Pancreas (tissue), 10 donors: ENCODE measurements at regions not wholly inside any gene's neighbourhood (a gene's known extent, or its start where the extent isn't known, plus 50 kb on each side); places are given as distances from the start of the nearest gene placed in this dataset.

ENCODE experiments used
- ATAC-seq, 4 donors: fragments of 200-7000 bp; cut with Tn5 transposase; one replicate each; pipeline versions ENCODE4 v1.8.0 to v1.9.1; 2020; ENCODE audit warnings: mild to moderate bottlenecking in 4 of 4, moderate library complexity in 4 of 4
- DNase-seq, 6 donors: peaks; one replicate each; pipeline ENCODE4 v3.0.0-alpha.2; 2020
- FAIRE-seq: peaks from 2 replicates; lab custom pipeline; 2012; peaks lifted over from hg19 to GRCh38; lab: Jason Lieb, UNC
- H3K27ac ChIP-seq, 4 donors: fragments of 200-600 bp; sonication (generic); 1 replicate in 3 of 4; 2 replicates in 1 of 4; pipeline versions ENCODE4 v1.5.0 to v1.8.0; 2020
- H3K27me3 ChIP-seq, 4 donors: fragments of 200-600 bp; one replicate each; pipeline ENCODE4 v1.8.0; 2021
- H3K36me3 ChIP-seq, 3 donors: fragments of 200-600 bp; sonication (generic) in 1 of 3; one replicate each; pipeline versions ENCODE4 v1.5.0 to v1.8.0; 2020 to 2021
- H3K4me1 ChIP-seq, 3 donors: fragments of 200-600 bp; one replicate each; pipeline ENCODE4 v1.8.0; 2021
- H3K4me3 ChIP-seq, 4 donors: fragments of 200-600 bp; sonication (generic) in 2 of 4; one replicate each; pipeline versions ENCODE4 v1.5.0 to v1.8.0; 2020 to 2021
- H3K9me3 ChIP-seq, 4 donors: fragments of 200-600 bp; one replicate each; pipeline ENCODE4 v1.8.0; 2021
- CTCF ChIP-seq, 4 donors: fragments of 200-600 bp; sonication (generic) in 3 of 4; IDR thresholded peaks; one replicate each; pipeline versions ENCODE4 v1.5.0 to v1.8.0; 2021; ENCODE audit warnings: antibody characterized with exemption in 4 of 4
- WGBS, 2 donors: extraction: QIAGEN DNeasy Blood & Tissue Kit; methylation state at CpG; one replicate each; pipeline ENCODE4 v1.1.7; 2013; 5-methylcytosine and 5-hydroxymethylcytosine counted together
- intact Hi-C, 3 donors: fragments of 100-400 bp; cut with DNase I; formaldehyde crosslinking; loops; one replicate each; pipeline versions ENCODE4 v1.11.1 to v1.14.2; 2022
- donor health status: healthy with polysubstance abuse.
- donor health status: DM: no; HTN: no; CAD: no; lungs with moderate emphysema.
- donor health status: DM: no; HTN: no; CAD: no.
- donor health status: control.
- donor health status: control.
- donor health status: Bipolar disorder and iron deficiency.
- donor health status: DM: yes; HTN: yes; CAD: no.
- donor health status: DM: no; HTN: no; CAD: no.
- donor health status: DM: no; HTN: no; CAD: no.
- donor health status: DM: yes; HTN: yes; CAD: no.

- Histone ChIP-seq H3K9me3 (no peaks in the 10 kb centered on the region), H3K27ac (no peak overlapping the region), H3K4me1 (peaks cover 0 to 5% (median 0%) of the 10 kb centered on the region in 3 donors), H3K27me3 (no peaks in the 10 kb centered on the region), H3K4me3 (no peak overlapping the region), H3K36me3 (no peaks in the 10 kb centered on the region)
- FAIRE-seq = no peak
- no peak for DNase-seq
- no peak for TF ChIP-seq CTCF (IDR thresholded peaks at IDR 0.05)
- intact Hi-C loops = no loop called here
- ATAC-seq = no peak
- WGBS, 2 donors = 58 to 72% methylated on average over 9 of the region's 9 CpGs
Observed at GRCh38 chr10:31136930-31137885, 105.5 kb upstream of the ZNF438 start.

GRCh38 chr10:31138026-31138553 lies 106.4 kb upstream of the ZNF438 start:
- 40 to 61% methylated on average over 3 of the region's 3 CpGs for WGBS, 2 donors
- intact Hi-C loops = no loop called here
- H3K4me3 ChIP-seq = no peak overlapping the region
- no peak for TF ChIP-seq CTCF (IDR thresholded peaks at IDR 0.05)
- H3K36me3 ChIP-seq = no peaks in the 10 kb centered on the region
- no peak for FAIRE-seq
- H3K4me1 ChIP-seq = peaks cover 0 to 5% (median 0%) of the 10 kb centered on the region in 3 donors
- no peak overlapping the region for H3K27ac ChIP-seq
- no peaks in the 10 kb centered on the region for H3K9me3 ChIP-seq
- no peak for ATAC-seq
- no peaks in the 10 kb centered on the region for H3K27me3 ChIP-seq
- no peak for DNase-seq

DNA sequence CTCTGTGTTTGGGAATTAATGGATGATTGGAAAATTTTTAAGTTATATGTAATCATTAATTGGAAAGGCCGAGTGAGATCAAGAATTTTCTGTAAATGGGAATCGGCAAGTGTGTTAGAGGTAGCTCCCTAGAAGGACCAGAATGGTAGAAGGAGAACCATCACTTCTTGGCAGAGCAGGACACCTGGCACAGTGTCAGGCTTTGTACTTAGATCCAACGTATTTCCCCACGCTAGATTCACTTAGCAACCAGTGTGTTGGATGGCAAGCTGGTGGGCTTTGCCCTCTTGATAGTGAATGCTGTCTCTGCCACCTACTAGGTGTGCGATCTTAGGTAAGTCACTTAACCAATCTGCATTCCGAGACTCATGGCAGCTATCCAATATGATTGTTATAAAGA lies 107.8 kb upstream of the ZNF438 start:
- DNase-seq (no peak), FAIRE-seq (no peak)
- WGBS, 2 donors = 82 to 85% methylated on average over 6 of the region's 6 CpGs

DNA sequence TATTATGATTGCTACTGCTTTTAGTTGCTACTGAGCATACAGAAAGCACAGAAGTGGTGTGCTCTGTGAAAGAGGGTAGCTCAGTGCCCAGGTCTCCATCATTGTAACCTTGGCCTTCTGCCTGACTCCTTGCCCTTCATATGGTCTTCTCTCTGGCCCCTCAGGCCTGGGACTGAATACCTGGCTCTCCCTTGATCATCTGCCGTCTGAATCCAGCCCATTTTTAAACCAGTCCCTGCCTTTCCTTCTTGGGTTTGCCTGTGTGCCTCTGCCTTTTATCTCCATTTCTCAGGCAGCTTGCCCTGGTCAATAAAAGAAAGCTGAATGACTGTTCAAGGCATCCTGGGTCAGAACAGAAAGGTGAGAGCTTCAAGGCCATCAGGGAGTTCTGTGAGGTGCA lies 109.1 kb upstream of the ZNF438 start:
- no peak for ATAC-seq
- no peaks in the 10 kb centered on the region for H3K4me1 ChIP-seq
- FAIRE-seq = no peak
- TF ChIP-seq CTCF (IDR thresholded peaks at IDR 0.05) = no peak
- intact Hi-C loops = no loop called here
- no peaks in the 10 kb centered on the region for H3K9me3 ChIP-seq
- H3K36me3 ChIP-seq = no peaks in the 10 kb centered on the region
- no peak overlapping the region for H3K4me3 ChIP-seq
- 88 to 91% methylated on average over 1 of the region's 1 CpG for WGBS, 2 donors
- no peak overlapping the region for H3K27ac ChIP-seq
- H3K27me3 ChIP-seq = no peaks in the 10 kb centered on the region
- DNase-seq = no peak

More for the DNA sequence above, 107.8 kb upstream of the ZNF438 start:
- ATAC-seq = no peak
- Histone ChIP-seq H3K9me3 (no peaks in the 10 kb centered on the region), H3K36me3 (no peaks in the 10 kb centered on the region), H3K4me1 (peaks cover 0 to 3% (median 0%) of the 10 kb centered on the region in 3 donors), H3K27me3 (no peaks in the 10 kb centered on the region), H3K4me3 (no peak overlapping the region), H3K27ac (no peak overlapping the region)
- no peak for TF ChIP-seq CTCF (IDR thresholded peaks at IDR 0.05)
- intact Hi-C loops = no loop called here

DNA sequence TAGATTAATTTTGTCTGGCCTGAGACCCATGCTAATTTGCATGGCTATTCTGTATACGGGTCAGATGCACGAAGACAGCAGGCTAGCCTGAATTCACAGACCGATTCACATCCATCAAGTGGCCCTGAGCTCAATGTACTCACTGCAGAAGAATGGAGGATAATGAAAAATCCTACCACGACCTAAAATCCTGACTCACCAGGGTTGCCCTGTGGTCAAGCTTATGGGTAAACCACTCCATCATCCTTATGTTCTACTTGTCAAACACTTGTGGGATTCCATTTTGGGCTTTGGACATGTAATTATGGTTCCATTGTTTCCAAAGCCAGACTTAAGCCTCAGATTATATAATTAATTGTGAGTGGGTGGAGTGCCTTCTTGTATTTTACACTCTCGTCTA lies 110.4 kb upstream of the ZNF438 start:
- intact Hi-C loops = no loop called here
- no peak for ATAC-seq
- no peak for DNase-seq
- TF ChIP-seq CTCF (IDR thresholded peaks at IDR 0.05) = no peak
- H3K27ac ChIP-seq = no peak overlapping the region
- no peaks in the 10 kb centered on the region for H3K4me1 ChIP-seq
- no peaks in the 10 kb centered on the region for H3K36me3 ChIP-seq
- no peak for FAIRE-seq
- 81 to 83% methylated on average over 5 of the region's 5 CpGs for WGBS, 2 donors
- H3K9me3 ChIP-seq = no peaks in the 10 kb centered on the region
- no peaks in the 10 kb centered on the region for H3K27me3 ChIP-seq
- no peak overlapping the region for H3K4me3 ChIP-seq
